Stomach (tissue), 8 donors: ENCODE measurements at regions not wholly inside any gene's neighbourhood (a gene's known extent, or its start where the extent isn't known, plus 50 kb on each side); places are given as distances from the start of the nearest gene placed in this dataset.

ENCODE experiments used
- DNase-seq, 2 donors: peaks; one replicate each; pipeline versions ENCODE4 v3.0.0 to v3.0.0-alpha.2; 2013 to 2019
- H3K27ac ChIP-seq, 5 donors: fragments of 200-600 bp in 4 of 5; sonication (generic) in 4 of 5; one replicate each; pipeline ENCODE4 v1.5.1; 2013 to 2019; ENCODE audit warnings: mild to moderate bottlenecking in 1 of 5, moderate library complexity in 1 of 5
- H3K27me3 ChIP-seq, 3 donors: fragments of 200-600 bp; sonication (generic); one replicate each; pipeline ENCODE4 v1.5.1; 2017 to 2019; ENCODE audit warnings: mixed run types in 1 of 3
- H3K36me3 ChIP-seq, 4 donors: fragments of 200-600 bp; sonication (generic); 1 replicate in 3 of 4; 2 replicates in 1 of 4; pipeline ENCODE4 v1.5.1; 2016 to 2019
- H3K4me1 ChIP-seq, 4 donors: fragments of 200-600 bp; sonication (generic); one replicate each; pipeline ENCODE4 v1.5.1; 2016 to 2019
- H3K4me3 ChIP-seq, 4 donors: fragments of 200-600 bp; sonication (generic) in 3 of 4; one replicate each; pipeline ENCODE4 v1.5.1; 2016 to 2019; ENCODE audit warnings: mild to moderate bottlenecking in 1 of 4
- H3K9me3 ChIP-seq, 4 donors: fragments of 200-600 bp; sonication (generic); one replicate each; pipeline ENCODE4 v1.5.1; 2016 to 2019
- CTCF ChIP-seq, 7 experiments: fragments of 450-650 bp in 4 of 7; fragments of 200-600 bp in 3 of 7; sonication (generic) in 3 of 7; IDR thresholded peaks; one replicate each; pipeline ENCODE4 v1.5.1; 2016 to 2019; ENCODE audit warnings: antibody characterized with exemption in 7 of 7, control low read depth in 2 of 7, mild to moderate bottlenecking in 1 of 7
- EP300 ChIP-seq: sonication (generic); formaldehyde crosslinking; IDR thresholded peaks from one replicate; pipeline ENCODE4 v1.6.1; 2017; ENCODE audit warnings: antibody characterized with exemption
- POLR2A ChIP-seq, 4 donors: fragments of 450-650 bp; IDR thresholded peaks; one replicate each; pipeline ENCODE4 v1.6.1; 2016; ENCODE audit warnings: antibody characterized with exemption in 4 of 4, control low read depth in 2 of 4, mild to moderate bottlenecking in 1 of 4, moderate library complexity in 1 of 4
- POLR2AphosphoS5 ChIP-seq, 3 donors: sonication (generic); formaldehyde crosslinking; IDR thresholded peaks; one replicate each; pipeline ENCODE4 v1.6.1; 2016; ENCODE audit warnings: antibody characterized with exemption in 3 of 3
- WGBS, 5 donors: extraction: QIAGEN DNeasy Blood & Tissue Kit in 3 of 5; methylation state at CpG; one replicate each; pipeline versions ENCODE4 v1.1.5 to v1.1.7; 2013 to 2018; 5-methylcytosine and 5-hydroxymethylcytosine counted together
- intact Hi-C: fragments of 100-400 bp; cut with DNase I; formaldehyde crosslinking; loops from one replicate; pipeline ENCODE4 v1.15.1; 2023; ENCODE audit warnings: low total_unique reads
- donor health status: healthy with polysubstance abuse.
- donor health status: Bipolar disorder and iron deficiency.
- donor health status: healthy.

GRCh38 chr10:64320448-64320847 lies 799.2 kb downstream of the REEP3 start:
- no peak for TF ChIP-seq CTCF (IDR thresholded peaks at IDR 0.05)
- no peak for TF ChIP-seq POLR2A (IDR thresholded peaks at IDR 0.05)
- TF ChIP-seq EP300, result no peak
- no peak for TF ChIP-seq POLR2AphosphoS5 (IDR thresholded peaks at IDR 0.05)
- WGBS, 5 donors, result 63 to 72% (median 66%) methylated on average over 6 of the region's 6 CpGs
- no peak for DNase-seq

GRCh38 chr10:64329510-64329909 lies 808.3 kb downstream of the REEP3 start:
- Histone ChIP-seq H3K4me3 (no peak overlapping the region), H3K27ac (no peak overlapping the region), H3K9me3 (peaks cover 0 to 21% (median 11%) of the 10 kb centered on the region in 4 donors), H3K27me3 (no peaks in the 10 kb centered on the region), H3K36me3 (no peaks in the 10 kb centered on the region), H3K4me1 (no peaks in the 10 kb centered on the region)
- DNase-seq, result no peak
- intact Hi-C loops, result no loop called here
- 89 to 98% (median 91%) methylated on average over 5 of the region's 5 CpGs for WGBS, 5 donors
- TF ChIP-seq CTCF (IDR thresholded peaks at IDR 0.05) (no peak), POLR2AphosphoS5 (IDR thresholded peaks at IDR 0.05) (no peak), EP300 (no peak), POLR2A (IDR thresholded peaks at IDR 0.05) (no peak)

More at GRCh38 chr10:64320448-64320847, 799.2 kb downstream of the REEP3 start:
- Histone ChIP-seq H3K27ac (no peak overlapping the region), H3K4me3 (no peak overlapping the region), H3K36me3 (no peaks in the 10 kb centered on the region), H3K4me1 (no peaks in the 10 kb centered on the region), H3K27me3 (no peaks in the 10 kb centered on the region), H3K9me3 (peaks cover 0 to 8% (median 5%) of the 10 kb centered on the region in 4 donors)
- intact Hi-C loops, result no loop called here

GRCh38 chr10:64332551-64332950 lies 811.4 kb downstream of the REEP3 start:
- intact Hi-C loops, result no loop called here
- WGBS, 5 donors, result 20 to 39% (median 29%) methylated on average over 1 of the region's 1 CpG
- H3K9me3 ChIP-seq, result peaks cover 0 to 2% (median 0%) of the 10 kb centered on the region in 4 donors
- H3K4me3 ChIP-seq, result no peak overlapping the region
- H3K36me3 ChIP-seq, result no peaks in the 10 kb centered on the region
- H3K27me3 ChIP-seq, result no peaks in the 10 kb centered on the region
- H3K27ac ChIP-seq, result no peak overlapping the region
- TF ChIP-seq EP300 (no peak), CTCF (IDR thresholded peaks at IDR 0.05) (no peak), POLR2A (IDR thresholded peaks at IDR 0.05) (no peak)
- DNase-seq, result no peak
- no peaks in the 10 kb centered on the region for H3K4me1 ChIP-seq

DNA sequence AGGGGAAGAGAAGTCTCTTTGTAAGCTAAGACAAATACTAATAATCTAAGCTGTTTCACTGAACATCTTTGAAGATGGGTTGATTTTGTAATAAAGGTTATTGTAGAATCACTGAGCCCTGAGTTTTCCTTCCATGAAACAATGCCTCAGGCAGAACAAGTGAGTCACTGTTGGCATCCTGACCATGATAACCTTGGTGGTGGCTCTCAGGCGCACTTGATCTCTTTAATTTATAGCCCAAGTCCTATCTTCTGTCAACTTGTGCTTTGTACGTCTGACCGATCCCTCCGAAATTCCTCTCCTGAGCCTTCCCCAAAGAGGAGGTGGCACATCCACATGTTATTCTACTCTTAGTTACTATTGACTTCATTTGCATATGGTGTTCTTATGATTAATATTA lies 812.9 kb downstream of the REEP3 start:
- intact Hi-C loops, result no loop called here
- H3K4me3 ChIP-seq, result no peak overlapping the region
- DNase-seq, result no peak
- no peaks in the 10 kb centered on the region for H3K27me3 ChIP-seq
- no peaks in the 10 kb centered on the region for H3K36me3 ChIP-seq
- TF ChIP-seq CTCF (IDR thresholded peaks at IDR 0.05) (no peak), POLR2AphosphoS5 (IDR thresholded peaks at IDR 0.05) (no peak), EP300 (no peak)
- no peaks in the 10 kb centered on the region for H3K9me3 ChIP-seq
- H3K27ac ChIP-seq, result no peak overlapping the region
- no peaks in the 10 kb centered on the region for H3K4me1 ChIP-seq
- WGBS, 5 donors, result 90 to 95% (median 91%) methylated on average over 4 of the region's 4 CpGs
